ENCODE measurements at regions not wholly inside any gene's neighbourhood (a gene's known extent, or its start where the extent isn't known, plus 50 kb on each side); places are given as distances from the start of the nearest gene placed in this dataset.
A peak's percentile ranks its signal among the peaks of the same experiment; 100 is the strongest.

DNA sequence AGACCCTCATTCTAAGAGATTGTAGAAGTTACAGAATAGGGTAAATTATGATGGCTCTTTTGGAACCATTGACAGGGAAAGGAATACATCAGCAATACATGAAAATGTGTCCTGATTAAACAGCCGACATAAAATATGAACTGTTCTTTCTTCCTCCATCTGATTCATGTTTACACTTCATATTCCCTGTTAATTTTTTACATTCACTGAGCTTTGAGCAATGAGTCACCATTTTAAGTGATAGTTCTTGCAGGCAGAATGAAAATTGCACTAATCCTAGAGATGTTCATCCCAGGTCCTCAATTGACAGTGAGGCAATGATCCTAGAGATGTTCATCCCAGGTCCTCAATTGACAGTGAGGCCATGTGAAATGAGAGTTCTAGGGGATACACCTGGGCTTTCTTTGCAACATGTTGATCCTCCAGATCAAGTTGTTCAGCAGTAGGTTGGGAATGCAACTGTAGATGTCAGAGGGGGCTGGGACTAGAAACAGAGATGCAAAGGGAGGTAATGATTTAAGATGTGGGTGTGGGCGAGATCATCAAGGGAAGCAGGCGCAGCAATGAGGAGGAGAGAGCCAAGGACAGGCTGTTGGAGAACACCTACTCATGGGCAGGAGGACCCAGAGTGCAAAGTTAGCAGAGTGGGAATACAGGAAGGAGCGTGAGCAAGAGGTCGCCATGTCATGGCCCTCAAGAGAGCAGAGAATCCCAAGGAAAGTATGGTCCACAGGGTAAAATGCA, 138.7 kb downstream of the ZNF365 start:
- no peaks in the 10 kb centered on the region for H3K36me3 Mint-ChIP-seq (ENCODE audit: low read depth)
- H3K27ac ChIP-seq (ENCODE audit: low read depth), result no peak overlapping the region
- H3K4me3 Mint-ChIP-seq, result no peak overlapping the region
- H3K4me3 ChIP-seq, result no peak overlapping the region
- H3K79me2 ChIP-seq (replicated peaks; ENCODE audit: insufficient read depth), result no peaks in the 10 kb centered on the region
- peaks cover 6% of the 10 kb centered on the region for H3K27me3 Mint-ChIP-seq (ENCODE audit: insufficient read depth, low read depth, poor library complexity)
- no peaks in the 10 kb centered on the region for H3K27me3 ChIP-seq (ENCODE audit: insufficient read depth)
- ATAC-seq (no peak), DNase-seq (ENCODE audit: low spot score) (no peak)
- H3K9me2 ChIP-seq (ENCODE audit: insufficient read depth), result peaks cover 17% of the 10 kb centered on the region; the same call in 1 of the 2 replicates
- no peaks in the 10 kb centered on the region for H3K36me3 ChIP-seq (ENCODE audit: insufficient read depth)
- no peak for TF ChIP-seq POLR2AphosphoS5 (IDR thresholded peaks at IDR 0.05; ENCODE audit: low read depth)
- TF ChIP-seq CREB1 (CRISPR knock-in tag; IDR thresholded peaks at IDR 0.05; ENCODE audit: low read depth), result no peak
- TF ChIP-seq NANOG (IDR thresholded peaks at IDR 0.05; ENCODE audit: borderline replicate concordance), result no peak
- no peaks in the 10 kb centered on the region; the same call in 2 of the 3 replicates for H3K9me3 Mint-ChIP-seq
- no peak overlapping the region for H3K27ac Mint-ChIP-seq
- peaks cover under 1% of the 10 kb centered on the region; the same call in 1 of the 2 replicates for H3K4me1 ChIP-seq (ENCODE audit: insufficient read depth)
- H3F3A ChIP-seq (replicated peaks; ENCODE audit: low read depth), result no peaks in the 10 kb centered on the region
- H2AFZ ChIP-seq, result no peak overlapping the region
- H3K4me1 Mint-ChIP-seq, result no peaks in the 10 kb centered on the region
- no peak overlapping the region for H3K4me2 ChIP-seq
- H4K20me1 ChIP-seq (replicated peaks; ENCODE audit: insufficient read depth), result no peaks in the 10 kb centered on the region

- no peak overlapping the region for H3K4me2 ChIP-seq
- Mint-ChIP-seq H3K27ac (no peak overlapping the region), H3K9me3 (no peaks in the 10 kb centered on the region; the same call in 2 of the 3 replicates), H3K4me3 (no peak overlapping the region), H3K27me3 (ENCODE audit: insufficient read depth, low read depth, poor library complexity) (peaks cover 6% of the 10 kb centered on the region), H3K36me3 (ENCODE audit: low read depth) (no peaks in the 10 kb centered on the region), H3K4me1 (no peaks in the 10 kb centered on the region)
- no peaks in the 10 kb centered on the region for H3K79me2 ChIP-seq (replicated peaks; ENCODE audit: insufficient read depth)
- no peaks in the 10 kb centered on the region for H4K20me1 ChIP-seq (replicated peaks; ENCODE audit: insufficient read depth)
- ATAC-seq (no peak), DNase-seq (ENCODE audit: low spot score) (no peak)
- no peaks in the 10 kb centered on the region for H3K27me3 ChIP-seq (ENCODE audit: insufficient read depth)
- no peaks in the 10 kb centered on the region for H3F3A ChIP-seq (replicated peaks; ENCODE audit: low read depth)
- H3K27ac ChIP-seq (ENCODE audit: low read depth), result no peak overlapping the region
- H3K9me2 ChIP-seq (ENCODE audit: insufficient read depth), result peaks cover 17% of the 10 kb centered on the region; the same call in 1 of the 2 replicates
- no peak overlapping the region for H3K4me3 ChIP-seq
- H3K36me3 ChIP-seq (ENCODE audit: insufficient read depth), result no peaks in the 10 kb centered on the region
- H3K4me1 ChIP-seq (ENCODE audit: insufficient read depth), result no peaks in the 10 kb centered on the region
- 0 out of 2 replicates have a peak overlapping the region, but pooled peaks have one; percentile 38 for H2AFZ ChIP-seq
- TF ChIP-seq ZNF331 (CRISPR knock-in tag; IDR thresholded peaks at IDR 0.05; ENCODE audit: low read depth) (no peak), CREB1 (CRISPR knock-in tag; IDR thresholded peaks at IDR 0.05; ENCODE audit: low read depth) (no peak), ETS1 (IDR thresholded peaks at IDR 0.05) (no peak), STAT1 (IDR thresholded peaks at IDR 0.05; ENCODE audit: unreplicated experiment) (no peak), EZH2phosphoT487 (IDR thresholded peaks at IDR 0.05; ENCODE audit: unreplicated experiment) (no peak), REST (IDR thresholded peaks at IDR 0.05; ENCODE audit: unreplicated experiment) (no peak), EZH2 (IDR thresholded peaks at IDR 0.05; ENCODE audit: low read depth, unreplicated experiment) (no peak), JUNB (IDR thresholded peaks at IDR 0.05; ENCODE audit: unreplicated experiment) (no peak)
Measured at GRCh38 chr10:62514079-62514693, 140.0 kb downstream of the ZNF365 start.
